H1 (cell line): ENCODE measurements at regions not wholly inside any gene's neighbourhood (a gene's known extent, or its start where the extent isn't known, plus 50 kb on each side); places are given as distances from the start of the nearest gene placed in this dataset.

ENCODE experiments used
- ASH2L ChIP-seq: fragments of 200-600, 300-600 bp; sonication (generic); IDR thresholded peaks from one replicate; pipeline ENCODE4 v1.7.1; 2017; ENCODE audit warnings: low read length
- CHD2 ChIP-seq: IDR thresholded peaks from 2 replicates; pipeline ENCODE4 v1.6.1; 2012; ENCODE audit warnings: low read length, improper control_type of control experiment
- POLR2A ChIP-seq, 2 experiments: IDR thresholded peaks; 1 replicate in 1 of 2; 2 replicates in 1 of 2; pipeline ENCODE4 v1.6.1; 2011; ENCODE audit warnings: low read depth in 2 of 2, low read length in 2 of 2, mild to moderate bottlenecking in 2 of 2; ENCODE audit errors: control extremely low read depth in 1 of 2
- SAP30 ChIP-seq: fragments of 300-600 bp; sonication (generic); IDR thresholded peaks from 2 replicates; pipeline ENCODE4 v1.7.1; 2012; ENCODE audit warnings: low read length, moderate library complexity, mild to moderate bottlenecking, inconsistent platforms; ENCODE audit not compliant: insufficient read depth, insufficient replicate concordance
- SIX5 ChIP-seq: IDR thresholded peaks from 2 replicates; pipeline ENCODE4 v1.6.1; 2011; ENCODE audit warnings: mild to moderate bottlenecking, low read depth, low read length

- TF ChIP-seq SAP30 (no peak), CHD2 (no peak), POLR2A (IDR thresholded peaks at IDR 0.05; ENCODE audit: control extremely low read depth in 1 of 2, low read depth in 2 of 2, low read length in 2 of 2) (no peak), SIX5 (no peak), ASH2L (no peak)
- TF ChIP-seq, all 59 proteins: peak for 0
Measured at GRCh38 chr11:43164831-43165230, 147.0 kb upstream of the API5 start (continued).
